ENCODE measurements at regions not wholly inside any gene's neighbourhood (a gene's known extent, or its start where the extent isn't known, plus 50 kb on each side); places are given as distances from the start of the nearest gene placed in this dataset.

DNA sequence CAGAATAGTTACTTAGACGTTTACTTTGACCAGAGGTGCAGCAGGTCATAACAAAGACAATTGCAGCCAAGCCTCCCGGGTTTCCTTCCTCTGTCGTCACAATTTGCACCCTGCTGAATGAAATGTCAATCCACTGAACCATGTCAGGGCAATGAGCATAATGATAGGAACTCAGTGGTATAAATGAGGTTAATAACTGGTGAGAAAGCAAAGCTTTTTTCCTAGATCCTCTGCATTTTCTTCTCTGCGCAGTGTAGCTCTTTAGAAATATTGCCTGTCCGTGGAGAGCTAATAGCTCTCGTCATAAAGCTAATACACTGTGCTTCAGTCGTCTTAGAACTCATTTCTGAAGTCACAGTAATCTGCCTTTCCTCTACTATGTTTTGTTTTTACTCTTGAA, 1960.1 kb upstream of the ADGRL3 start:
- Histone ChIP-seq H3K9me3 (ENCODE audit: control insufficient read depth, low read depth, low read length) (no peaks in the 10 kb centered on the region), H2BK20ac (ENCODE audit: low read depth, low read length, poor library complexity, severe bottlenecking) (no peak overlapping the region), H4K5ac (ENCODE audit: insufficient read length, low read depth, low read length) (no peak overlapping the region), H2AFZ (ENCODE audit: low read length) (no peak overlapping the region), H4K8ac (replicated peaks; ENCODE audit: insufficient read length, low read depth, low read length) (no peak overlapping the region), H2BK5ac (ENCODE audit: insufficient read length, low read length) (no peak overlapping the region), H3K23ac (ENCODE audit: insufficient read length, low read depth, low read length) (no peak overlapping the region), H4K91ac (ENCODE audit: insufficient read length, low read depth, low read length) (no peak overlapping the region), H3K4me1 (ENCODE audit: insufficient read depth, low read length) (no peaks in the 10 kb centered on the region), H2BK12ac (ENCODE audit: insufficient read length, low read depth, low read length) (no peak overlapping the region), H3K4ac (ENCODE audit: low read depth, low read length) (no peak overlapping the region), H3K9ac (ENCODE audit: extremely low read depth, insufficient read length, low read length) (no peak overlapping the region), H3K23me2 (ENCODE audit: insufficient read length, low read depth, low read length, poor library complexity, severe bottlenecking) (no peaks in the 10 kb centered on the region), H3K56ac (ENCODE audit: insufficient read length, low read depth, low read length) (no peak overlapping the region), H2BK120ac (ENCODE audit: low read depth, low read length, poor library complexity, severe bottlenecking) (no peak overlapping the region), H3K27ac (ENCODE audit: insufficient read length, low read depth, low read length) (no peak overlapping the region), H2AK5ac (ENCODE audit: insufficient read length, low read length) (no peak overlapping the region), H3K18ac (ENCODE audit: insufficient read length, low read depth, low read length) (no peak overlapping the region), H3K79me2 (ENCODE audit: insufficient read depth, low read length) (no peaks in the 10 kb centered on the region), H2BK15ac (ENCODE audit: low read depth, low read length) (no peak overlapping the region), H3K14ac (ENCODE audit: insufficient read depth, low read length) (no peak overlapping the region; the same call in 1 of the 2 replicates), H3K27me3 (ENCODE audit: insufficient read depth, low read length) (no peaks in the 10 kb centered on the region), H3K4me2 (ENCODE audit: insufficient read depth, insufficient read length, low read length) (no peak overlapping the region), H3T11ph (ENCODE audit: low read length) (no peak overlapping the region), H4K20me1 (ENCODE audit: control insufficient read depth, insufficient read depth, insufficient read length) (no peaks in the 10 kb centered on the region), H3K79me1 (ENCODE audit: insufficient read depth, low read depth, low read length, poor library complexity, severe bottlenecking) (no peaks in the 10 kb centered on the region)
- no peak for DNase-seq
- Mint-ChIP-seq H3K27ac (no peak overlapping the region; a peak in 1 of 7 replicates), H3K27me3 (ENCODE audit: low read depth) (no peaks in the 10 kb centered on the region), H3K4me3 (no peak overlapping the region), H3K36me3 (ENCODE audit: insufficient read depth in 1 of 3, low read depth in 3 of 3) (peaks cover 5 to 23% (median 9%) of the 10 kb centered on the region in 3 experiments), H3K9me3 (peaks cover 16 to 19% of the 10 kb centered on the region in 2 experiments), H3K4me1 (peaks cover 17 to 18% of the 10 kb centered on the region in 2 experiments)
- TF ChIP-seq, protein P1, sequence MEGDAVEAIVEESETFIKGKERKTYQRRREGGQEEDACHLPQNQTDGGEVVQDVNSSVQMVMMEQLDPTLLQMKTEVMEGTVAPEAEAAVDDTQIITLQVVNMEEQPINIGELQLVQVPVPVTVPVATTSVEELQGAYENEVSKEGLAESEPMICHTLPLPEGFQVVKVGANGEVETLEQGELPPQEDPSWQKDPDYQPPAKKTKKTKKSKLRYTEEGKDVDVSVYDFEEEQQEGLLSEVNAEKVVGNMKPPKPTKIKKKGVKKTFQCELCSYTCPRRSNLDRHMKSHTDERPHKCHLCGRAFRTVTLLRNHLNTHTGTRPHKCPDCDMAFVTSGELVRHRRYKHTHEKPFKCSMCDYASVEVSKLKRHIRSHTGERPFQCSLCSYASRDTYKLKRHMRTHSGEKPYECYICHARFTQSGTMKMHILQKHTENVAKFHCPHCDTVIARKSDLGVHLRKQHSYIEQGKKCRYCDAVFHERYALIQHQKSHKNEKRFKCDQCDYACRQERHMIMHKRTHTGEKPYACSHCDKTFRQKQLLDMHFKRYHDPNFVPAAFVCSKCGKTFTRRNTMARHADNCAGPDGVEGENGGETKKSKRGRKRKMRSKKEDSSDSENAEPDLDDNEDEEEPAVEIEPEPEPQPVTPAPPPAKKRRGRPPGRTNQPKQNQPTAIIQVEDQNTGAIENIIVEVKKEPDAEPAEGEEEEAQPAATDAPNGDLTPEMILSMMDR (conservative IDR thresholded peaks at IDR 0.05): no peak
- no CpG with 5 or more reads among the region's 7 CpGs for WGBS (ENCODE audit: extremely low coverage, insufficient read length, low lambda C conversion rate)

All from H9 (cell line).